HUES48 (cell line): ENCODE measurements at regions not wholly inside any gene's neighbourhood (a gene's known extent, or its start where the extent isn't known, plus 50 kb on each side); places are given as distances from the start of the nearest gene placed in this dataset.

ENCODE experiments used
- H3K27ac ChIP-seq: one replicate; pipeline ENCODE4 v1.7.0; 2013; ENCODE audit warnings: low read depth, low read length, inconsistent platforms
- H3K27me3 ChIP-seq: 2 replicates; pipeline ENCODE4 v1.6.1; 2013; ENCODE audit warnings: mild to moderate bottlenecking, low read length; ENCODE audit not compliant: control insufficient read depth, insufficient read depth
- H3K36me3 ChIP-seq: 2 replicates; pipeline ENCODE4 v1.6.1; 2013; ENCODE audit warnings: low read length; ENCODE audit not compliant: control insufficient read depth, insufficient read depth
- H3K4me1 ChIP-seq: 2 replicates; pipeline ENCODE4 v1.6.1; 2013; ENCODE audit warnings: mild to moderate bottlenecking, low read length; ENCODE audit not compliant: control insufficient read depth, insufficient read depth
- H3K4me3 ChIP-seq: 2 replicates; pipeline ENCODE4 v1.5.1; 2013; ENCODE audit warnings: mild to moderate bottlenecking, low read depth, low read length
- H3K9ac ChIP-seq: 2 replicates; pipeline ENCODE4 v1.6.1; 2013; ENCODE audit warnings: mild to moderate bottlenecking, low read depth, low read length, moderate library complexity
- H3K9me3 ChIP-seq: 2 replicates; pipeline ENCODE4 v1.6.1; 2013; ENCODE audit warnings: low read length; ENCODE audit not compliant: control insufficient read depth, insufficient read depth

DNA sequence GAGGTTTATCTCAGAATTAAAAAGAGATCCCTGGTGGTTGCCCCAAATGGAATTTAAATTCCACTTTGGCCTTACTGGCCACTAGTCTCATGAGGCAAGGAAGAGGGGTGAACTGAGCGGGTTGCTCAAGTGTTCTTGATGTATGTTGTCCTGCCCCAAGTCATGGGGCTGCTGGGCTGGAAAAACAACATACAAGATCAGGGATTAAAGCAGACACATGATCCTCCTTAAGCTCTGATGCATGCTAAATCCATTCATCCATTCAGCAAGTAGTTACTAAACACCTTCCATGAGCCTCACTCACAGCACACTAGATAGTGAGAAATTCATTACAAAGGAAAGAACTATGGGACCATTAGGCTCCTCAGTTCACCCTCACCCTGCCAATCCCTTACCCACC is 196.3 kb downstream of the MREG start:
- H3K4me3 ChIP-seq = no peak overlapping the region
- no peaks in the 10 kb centered on the region for H3K9me3 ChIP-seq
- H3K9ac ChIP-seq = no peak overlapping the region
- no peaks in the 10 kb centered on the region for H3K27me3 ChIP-seq
- H3K27ac ChIP-seq = no peak overlapping the region
- H3K36me3 ChIP-seq = no peaks in the 10 kb centered on the region
- no peaks in the 10 kb centered on the region for H3K4me1 ChIP-seq

DNA sequence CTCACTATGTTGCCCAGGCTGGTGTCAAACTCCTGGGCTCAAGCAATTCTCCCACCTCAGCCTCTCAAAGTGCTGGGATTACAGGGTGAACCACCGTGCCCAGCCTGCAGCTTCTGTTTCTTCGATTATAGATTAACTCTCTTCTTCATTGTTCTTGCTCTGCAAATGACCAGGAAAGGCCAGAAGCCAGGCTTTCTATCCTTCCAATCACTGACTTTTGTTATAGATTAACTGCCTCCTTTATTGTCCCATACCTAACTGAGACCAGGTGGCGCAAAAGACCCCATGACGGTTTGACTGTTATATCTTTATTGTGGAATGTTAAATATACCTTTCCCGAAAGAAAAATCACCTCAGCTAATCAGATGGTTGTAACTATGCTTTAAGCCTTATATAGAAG is 196.9 kb downstream of the MREG start:
- no peaks in the 10 kb centered on the region for H3K36me3 ChIP-seq
- no peak overlapping the region for H3K4me3 ChIP-seq
- no peak overlapping the region for H3K9ac ChIP-seq
- H3K27ac ChIP-seq = no peak overlapping the region
- no peaks in the 10 kb centered on the region for H3K4me1 ChIP-seq
- no peaks in the 10 kb centered on the region for H3K9me3 ChIP-seq
- no peaks in the 10 kb centered on the region for H3K27me3 ChIP-seq

DNA sequence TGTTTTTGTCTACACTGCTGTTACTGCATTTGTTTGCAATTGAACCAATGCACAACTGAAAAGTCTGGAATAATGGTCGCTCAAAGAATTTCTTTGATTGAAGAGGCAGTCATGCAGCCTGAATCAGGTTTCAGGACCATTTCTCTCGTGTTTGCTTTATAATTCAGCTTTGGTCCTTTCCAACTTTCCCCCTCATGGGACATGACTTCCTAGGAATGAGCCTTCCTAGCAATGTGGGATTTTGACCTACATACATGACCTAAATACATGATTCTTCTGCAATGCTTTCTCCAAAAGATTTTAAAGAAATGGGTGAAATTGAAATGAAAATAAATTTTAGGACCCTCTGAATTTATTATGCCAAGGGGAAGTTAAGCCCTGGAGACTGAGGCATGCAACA is 197.4 kb downstream of the MREG start:
- no peak overlapping the region for H3K4me3 ChIP-seq
- no peaks in the 10 kb centered on the region for H3K36me3 ChIP-seq
- no peak overlapping the region for H3K9ac ChIP-seq
- H3K9me3 ChIP-seq = no peaks in the 10 kb centered on the region
- H3K27me3 ChIP-seq = no peaks in the 10 kb centered on the region
- H3K4me1 ChIP-seq = no peaks in the 10 kb centered on the region
- no peak overlapping the region for H3K27ac ChIP-seq

DNA sequence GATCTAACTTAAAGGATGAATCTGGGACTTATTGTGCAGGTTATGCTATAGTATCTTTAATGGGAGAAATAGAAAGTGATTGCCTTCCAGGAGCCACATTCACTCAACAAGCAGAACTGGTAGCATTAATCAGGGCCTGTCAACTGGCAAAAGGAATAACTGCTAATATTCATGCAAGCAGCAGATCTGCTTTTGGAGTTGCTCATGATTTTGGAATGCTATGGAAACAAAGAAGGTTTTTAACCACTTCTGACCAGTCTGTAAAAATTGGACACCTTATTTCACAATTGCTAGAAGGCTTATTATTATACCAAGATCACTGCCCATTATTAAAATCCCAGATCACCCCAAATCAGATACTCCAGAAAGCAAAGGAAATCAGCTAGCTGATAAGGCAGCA is 200.4 kb downstream of the MREG start:
- no peak overlapping the region for H3K4me3 ChIP-seq
- no peak overlapping the region for H3K9ac ChIP-seq
- H3K27me3 ChIP-seq = no peaks in the 10 kb centered on the region
- no peaks in the 10 kb centered on the region for H3K9me3 ChIP-seq
- no peak overlapping the region for H3K27ac ChIP-seq
- no peaks in the 10 kb centered on the region for H3K36me3 ChIP-seq
- peaks cover 12% of the 10 kb centered on the region for H3K4me1 ChIP-seq

DNA sequence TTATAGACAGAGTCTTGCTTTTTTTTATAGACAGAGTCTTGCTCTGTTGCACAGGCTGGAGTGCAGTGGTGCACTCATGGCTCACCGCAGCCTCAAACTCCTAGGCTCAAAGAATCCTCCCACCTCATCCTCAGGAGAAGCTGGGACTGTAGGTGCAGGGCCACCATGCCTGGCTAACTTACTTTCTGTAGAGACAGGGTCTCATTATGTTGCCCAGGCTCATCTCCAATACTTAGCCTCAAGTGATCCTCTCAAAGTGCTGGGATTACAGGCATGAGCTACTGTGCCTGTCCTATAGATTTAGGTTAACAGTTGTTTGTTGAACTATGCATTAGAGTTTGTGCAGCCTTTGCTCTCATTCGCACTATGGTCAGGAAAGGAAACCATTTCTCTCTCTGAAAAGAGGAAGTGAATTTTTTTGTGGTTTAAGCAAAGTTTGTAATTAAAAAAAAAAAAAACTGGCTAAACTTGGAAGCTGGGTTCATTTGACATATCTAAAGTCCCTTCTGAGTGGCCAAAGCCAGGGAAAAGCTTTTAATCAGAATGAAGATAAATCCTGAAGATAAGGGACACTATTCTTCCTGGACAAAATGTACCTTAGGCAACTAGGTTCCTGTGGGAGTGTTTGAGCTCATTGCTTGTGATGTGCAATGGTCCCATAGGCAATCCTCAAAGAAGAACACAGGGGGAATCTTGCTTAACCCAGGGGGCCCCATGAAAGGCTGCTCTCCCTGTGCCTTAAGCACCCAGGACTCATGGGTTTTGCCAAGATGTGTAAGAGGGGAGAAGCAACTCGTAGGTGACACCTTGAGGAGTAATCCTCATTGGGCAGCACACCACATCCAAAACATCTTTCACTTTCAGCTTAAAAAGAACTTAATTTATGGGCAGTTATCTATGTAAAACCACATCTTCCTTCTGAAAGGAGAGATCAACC is 201.7 kb downstream of the MREG start:
- no peak overlapping the region for H3K9ac ChIP-seq
- no peaks in the 10 kb centered on the region for H3K27me3 ChIP-seq
- no peak overlapping the region for H3K4me3 ChIP-seq
- H3K4me1 ChIP-seq = peaks cover 21% of the 10 kb centered on the region
- H3K36me3 ChIP-seq = no peaks in the 10 kb centered on the region
- H3K27ac ChIP-seq = no peak overlapping the region
- H3K9me3 ChIP-seq = no peaks in the 10 kb centered on the region

DNA sequence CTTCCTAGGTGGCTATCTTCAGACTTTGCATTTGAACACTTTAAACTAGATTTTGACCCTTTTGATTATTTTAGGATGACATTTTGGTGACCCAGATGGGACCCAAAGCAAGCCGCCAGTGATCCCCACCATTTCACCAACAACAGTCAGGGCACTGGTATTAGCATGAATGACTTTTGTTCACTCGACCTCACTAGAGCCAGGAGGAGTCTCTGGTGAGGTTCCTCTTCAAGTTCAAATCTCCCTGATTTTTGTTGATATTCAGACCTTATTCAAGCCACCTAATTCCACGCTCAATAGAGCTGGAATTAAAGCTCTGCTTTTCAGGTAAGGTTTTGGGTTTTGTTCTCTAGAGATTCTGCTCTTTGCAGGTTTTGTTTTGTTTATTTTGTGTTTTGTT is 202.3 kb downstream of the MREG start:
- no peak overlapping the region for H3K9ac ChIP-seq
- H3K4me1 ChIP-seq = peaks cover 21% of the 10 kb centered on the region
- H3K27me3 ChIP-seq = no peaks in the 10 kb centered on the region
- no peaks in the 10 kb centered on the region for H3K9me3 ChIP-seq
- no peak overlapping the region for H3K4me3 ChIP-seq
- no peaks in the 10 kb centered on the region for H3K36me3 ChIP-seq
- H3K27ac ChIP-seq = no peak overlapping the region

DNA sequence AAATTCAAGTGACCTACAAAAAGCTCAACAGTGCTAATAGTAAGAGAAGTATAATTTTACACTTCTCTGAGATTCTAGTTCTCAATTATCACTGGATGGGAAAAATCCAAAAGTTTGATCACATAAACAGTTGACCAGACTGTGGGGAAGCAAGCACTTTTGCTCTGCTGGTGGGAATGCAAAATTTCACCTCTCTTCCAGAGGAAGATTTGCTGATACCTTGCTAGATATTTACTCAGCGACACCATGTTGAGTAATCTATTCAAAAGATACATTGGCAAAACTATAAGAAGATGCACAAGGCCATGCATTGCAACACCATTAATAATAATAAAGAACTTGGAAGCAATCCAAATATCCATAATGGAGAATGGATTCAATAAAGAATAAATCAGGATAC is 204.4 kb downstream of the MREG start:
- H3K27me3 ChIP-seq = no peaks in the 10 kb centered on the region
- H3K4me1 ChIP-seq = peaks cover 21% of the 10 kb centered on the region
- no peak overlapping the region for H3K4me3 ChIP-seq
- H3K9me3 ChIP-seq = no peaks in the 10 kb centered on the region
- H3K27ac ChIP-seq = peak overlapping the region; percentile 2
- no peak overlapping the region for H3K9ac ChIP-seq
- H3K36me3 ChIP-seq = no peaks in the 10 kb centered on the region

DNA sequence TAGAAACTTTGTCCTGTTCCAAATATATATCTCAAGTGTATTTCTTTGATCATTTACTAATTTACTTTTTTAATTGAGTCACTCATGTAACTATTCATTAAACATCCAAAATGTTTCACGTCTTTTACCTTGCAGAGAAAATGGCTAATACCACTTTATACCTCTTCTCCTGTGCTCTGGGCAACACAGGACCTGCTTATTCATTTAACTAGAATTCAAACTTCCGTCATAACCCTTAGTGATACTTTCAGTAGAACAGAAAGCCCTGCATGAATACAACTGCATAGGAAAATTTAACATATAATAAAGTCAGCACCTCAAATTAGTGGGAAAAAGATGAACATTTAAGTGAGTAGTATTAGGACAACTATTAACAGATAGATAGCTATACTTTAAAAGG is 205.2 kb downstream of the MREG start:
- no peaks in the 10 kb centered on the region for H3K27me3 ChIP-seq
- peaks cover 21% of the 10 kb centered on the region for H3K4me1 ChIP-seq
- no peaks in the 10 kb centered on the region for H3K36me3 ChIP-seq
- no peak overlapping the region for H3K9ac ChIP-seq
- H3K9me3 ChIP-seq = no peaks in the 10 kb centered on the region
- H3K4me3 ChIP-seq = no peak overlapping the region
- no peak overlapping the region for H3K27ac ChIP-seq

DNA sequence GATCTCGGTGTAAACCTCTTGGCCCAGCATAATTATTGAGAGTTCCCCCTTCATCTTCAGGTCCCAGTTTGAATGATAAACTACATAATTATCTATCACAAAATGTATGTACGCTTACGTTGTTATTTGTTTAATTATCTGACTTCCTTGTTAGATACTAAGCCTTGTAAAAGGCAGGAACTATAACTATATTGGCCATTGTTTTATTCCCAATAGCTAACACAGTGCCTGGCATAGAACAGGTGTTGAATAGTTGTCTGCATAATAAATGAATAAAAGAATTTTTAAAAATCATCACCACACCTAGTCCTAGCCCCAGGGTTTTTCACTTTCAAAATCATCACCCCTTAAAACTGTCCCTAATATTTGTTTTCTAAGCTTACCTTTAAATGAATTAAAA is 207.9 kb downstream of the MREG start:
- Histone ChIP-seq H3K9me3 (no peaks in the 10 kb centered on the region), H3K27me3 (no peaks in the 10 kb centered on the region), H3K4me3 (no peak overlapping the region), H3K36me3 (no peaks in the 10 kb centered on the region), H3K27ac (no peak overlapping the region), H3K4me1 (peaks cover 21% of the 10 kb centered on the region), H3K9ac (no peak overlapping the region)

DNA sequence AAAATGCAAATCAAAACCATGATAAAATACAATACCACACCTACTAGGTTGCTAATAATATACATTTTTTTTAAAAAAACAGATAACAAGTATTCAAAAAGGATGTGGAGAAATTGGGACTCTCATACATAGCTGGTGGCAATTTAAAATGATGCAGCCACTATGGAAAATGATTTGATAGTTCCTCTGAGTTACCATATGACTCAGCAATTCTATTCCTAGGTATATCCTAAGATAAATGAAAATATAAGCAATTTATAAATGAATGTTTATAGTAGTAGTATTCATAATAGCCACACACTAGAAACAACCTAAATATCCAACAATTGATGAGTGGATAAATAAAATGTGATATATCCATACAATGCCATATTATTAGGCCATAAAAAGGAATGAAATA is 210.2 kb downstream of the MREG start:
- Histone ChIP-seq H3K9ac (no peak overlapping the region), H3K4me3 (no peak overlapping the region), H3K27me3 (no peaks in the 10 kb centered on the region), H3K4me1 (peaks cover 11% of the 10 kb centered on the region), H3K9me3 (no peaks in the 10 kb centered on the region), H3K27ac (no peak overlapping the region), H3K36me3 (no peaks in the 10 kb centered on the region)

DNA sequence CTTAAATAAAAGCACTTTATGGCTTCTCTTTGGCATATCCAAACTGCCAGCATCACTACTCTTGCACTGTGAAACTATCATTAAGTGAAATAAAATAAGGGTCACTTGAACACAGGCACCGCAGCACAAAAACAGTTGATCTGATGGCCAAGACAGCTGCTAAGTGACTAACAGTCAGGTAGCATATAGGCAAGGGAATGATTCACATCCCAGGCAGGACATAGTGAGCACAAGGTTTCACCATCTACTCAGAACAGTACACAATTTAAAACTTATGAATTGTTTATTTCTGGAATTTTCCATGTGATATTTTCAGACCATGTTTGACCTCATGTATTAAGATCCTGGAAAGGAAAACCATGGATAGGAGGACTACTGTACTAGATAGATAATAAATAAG is 214.2 kb downstream of the MREG start:
- Histone ChIP-seq H3K27ac (no peak overlapping the region), H3K9ac (no peak overlapping the region), H3K9me3 (no peaks in the 10 kb centered on the region), H3K27me3 (no peaks in the 10 kb centered on the region), H3K36me3 (no peaks in the 10 kb centered on the region), H3K4me3 (no peak overlapping the region), H3K4me1 (peaks cover 11% of the 10 kb centered on the region)
